H1 (cell line): ENCODE measurements at regions not wholly inside any gene's neighbourhood (a gene's known extent, or its start where the extent isn't known, plus 50 kb on each side); places are given as distances from the start of the nearest gene placed in this dataset.

Experiments used
- CHD2 ChIP-seq: IDR thresholded peaks from 2 replicates; pipeline ENCODE4 v1.6.1; 2012; ENCODE audit warnings: low read length, improper control_type of control experiment
- EGR1 ChIP-seq: IDR thresholded peaks from 2 replicates; pipeline ENCODE4 v1.6.1; 2011; ENCODE audit warnings: low read depth, low read length, borderline replicate concordance
- GTF2F1 ChIP-seq: IDR thresholded peaks from 2 replicates; pipeline ENCODE4 v1.6.1; 2012; ENCODE audit warnings: low read depth, low read length, improper control_type of control experiment, borderline replicate concordance
- MAFK ChIP-seq: IDR thresholded peaks from 2 replicates; pipeline ENCODE4 v1.6.1; 2012; ENCODE audit warnings: low read depth, mild to moderate bottlenecking, improper control_type of control experiment, low read length
- RNF2 ChIP-seq: fragments of 200-900, 300-1000 bp; sonication (generic); IDR thresholded peaks from 2 replicates; pipeline ENCODE4 v1.7.1; 2016; ENCODE audit warnings: borderline replicate concordance, low read depth, mild to moderate bottlenecking, antibody characterized with exemption, low read length; ENCODE audit not compliant: poor library complexity, severe bottlenecking; ENCODE audit errors: missing control alignments
- SP2 ChIP-seq: IDR thresholded peaks from 2 replicates; pipeline ENCODE4 v1.6.1; 2012; ENCODE audit warnings: mild to moderate bottlenecking, low read length, inconsistent platforms
- SP4 ChIP-seq: IDR thresholded peaks from 2 replicates; pipeline ENCODE4 v1.6.1; 2012; ENCODE audit warnings: low read length, inconsistent platforms
- SRF ChIP-seq: IDR thresholded peaks from 2 replicates; pipeline ENCODE4 v1.6.1; 2011; ENCODE audit warnings: mild to moderate bottlenecking, low read depth, low read length, moderate library complexity
- TAF7 ChIP-seq: optimal IDR thresholded peaks from 2 replicates; pipeline ENCODE3; 2011; ENCODE audit warnings: low read depth, mild to moderate bottlenecking, inconsistent platforms, low read length, moderate library complexity, borderline replicate concordance
- TF ChIP-seq, protein P1 (sequence below): fragments of 300-600 bp; sonication (generic); IDR thresholded peaks from 2 replicates; pipeline ENCODE4 v1.7.1; 2012; ENCODE audit warnings: low read length, moderate library complexity, mild to moderate bottlenecking, inconsistent platforms; ENCODE audit not compliant: insufficient replicate concordance

DNA sequence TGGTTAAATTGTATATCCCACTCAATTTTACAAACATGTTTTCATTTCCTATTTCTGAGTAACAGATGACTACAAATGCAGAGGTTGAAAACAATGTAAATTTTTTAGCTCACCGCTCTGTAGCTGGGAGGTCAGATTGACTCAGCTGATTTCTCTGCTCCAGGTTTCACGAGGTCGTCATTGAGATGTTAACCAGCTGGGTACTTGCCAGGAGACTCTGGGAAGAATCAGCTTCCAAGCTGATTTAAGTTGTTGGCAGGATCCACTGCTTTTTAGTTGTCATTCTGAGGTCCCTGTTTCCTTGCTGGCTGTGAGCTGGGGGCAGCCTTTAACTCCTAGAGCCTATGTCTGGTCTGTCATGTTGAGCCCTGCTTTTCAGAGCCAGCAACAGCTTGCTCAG, 864.3 kb upstream of the AGA start (continued):
- TF ChIP-seq, protein P1, sequence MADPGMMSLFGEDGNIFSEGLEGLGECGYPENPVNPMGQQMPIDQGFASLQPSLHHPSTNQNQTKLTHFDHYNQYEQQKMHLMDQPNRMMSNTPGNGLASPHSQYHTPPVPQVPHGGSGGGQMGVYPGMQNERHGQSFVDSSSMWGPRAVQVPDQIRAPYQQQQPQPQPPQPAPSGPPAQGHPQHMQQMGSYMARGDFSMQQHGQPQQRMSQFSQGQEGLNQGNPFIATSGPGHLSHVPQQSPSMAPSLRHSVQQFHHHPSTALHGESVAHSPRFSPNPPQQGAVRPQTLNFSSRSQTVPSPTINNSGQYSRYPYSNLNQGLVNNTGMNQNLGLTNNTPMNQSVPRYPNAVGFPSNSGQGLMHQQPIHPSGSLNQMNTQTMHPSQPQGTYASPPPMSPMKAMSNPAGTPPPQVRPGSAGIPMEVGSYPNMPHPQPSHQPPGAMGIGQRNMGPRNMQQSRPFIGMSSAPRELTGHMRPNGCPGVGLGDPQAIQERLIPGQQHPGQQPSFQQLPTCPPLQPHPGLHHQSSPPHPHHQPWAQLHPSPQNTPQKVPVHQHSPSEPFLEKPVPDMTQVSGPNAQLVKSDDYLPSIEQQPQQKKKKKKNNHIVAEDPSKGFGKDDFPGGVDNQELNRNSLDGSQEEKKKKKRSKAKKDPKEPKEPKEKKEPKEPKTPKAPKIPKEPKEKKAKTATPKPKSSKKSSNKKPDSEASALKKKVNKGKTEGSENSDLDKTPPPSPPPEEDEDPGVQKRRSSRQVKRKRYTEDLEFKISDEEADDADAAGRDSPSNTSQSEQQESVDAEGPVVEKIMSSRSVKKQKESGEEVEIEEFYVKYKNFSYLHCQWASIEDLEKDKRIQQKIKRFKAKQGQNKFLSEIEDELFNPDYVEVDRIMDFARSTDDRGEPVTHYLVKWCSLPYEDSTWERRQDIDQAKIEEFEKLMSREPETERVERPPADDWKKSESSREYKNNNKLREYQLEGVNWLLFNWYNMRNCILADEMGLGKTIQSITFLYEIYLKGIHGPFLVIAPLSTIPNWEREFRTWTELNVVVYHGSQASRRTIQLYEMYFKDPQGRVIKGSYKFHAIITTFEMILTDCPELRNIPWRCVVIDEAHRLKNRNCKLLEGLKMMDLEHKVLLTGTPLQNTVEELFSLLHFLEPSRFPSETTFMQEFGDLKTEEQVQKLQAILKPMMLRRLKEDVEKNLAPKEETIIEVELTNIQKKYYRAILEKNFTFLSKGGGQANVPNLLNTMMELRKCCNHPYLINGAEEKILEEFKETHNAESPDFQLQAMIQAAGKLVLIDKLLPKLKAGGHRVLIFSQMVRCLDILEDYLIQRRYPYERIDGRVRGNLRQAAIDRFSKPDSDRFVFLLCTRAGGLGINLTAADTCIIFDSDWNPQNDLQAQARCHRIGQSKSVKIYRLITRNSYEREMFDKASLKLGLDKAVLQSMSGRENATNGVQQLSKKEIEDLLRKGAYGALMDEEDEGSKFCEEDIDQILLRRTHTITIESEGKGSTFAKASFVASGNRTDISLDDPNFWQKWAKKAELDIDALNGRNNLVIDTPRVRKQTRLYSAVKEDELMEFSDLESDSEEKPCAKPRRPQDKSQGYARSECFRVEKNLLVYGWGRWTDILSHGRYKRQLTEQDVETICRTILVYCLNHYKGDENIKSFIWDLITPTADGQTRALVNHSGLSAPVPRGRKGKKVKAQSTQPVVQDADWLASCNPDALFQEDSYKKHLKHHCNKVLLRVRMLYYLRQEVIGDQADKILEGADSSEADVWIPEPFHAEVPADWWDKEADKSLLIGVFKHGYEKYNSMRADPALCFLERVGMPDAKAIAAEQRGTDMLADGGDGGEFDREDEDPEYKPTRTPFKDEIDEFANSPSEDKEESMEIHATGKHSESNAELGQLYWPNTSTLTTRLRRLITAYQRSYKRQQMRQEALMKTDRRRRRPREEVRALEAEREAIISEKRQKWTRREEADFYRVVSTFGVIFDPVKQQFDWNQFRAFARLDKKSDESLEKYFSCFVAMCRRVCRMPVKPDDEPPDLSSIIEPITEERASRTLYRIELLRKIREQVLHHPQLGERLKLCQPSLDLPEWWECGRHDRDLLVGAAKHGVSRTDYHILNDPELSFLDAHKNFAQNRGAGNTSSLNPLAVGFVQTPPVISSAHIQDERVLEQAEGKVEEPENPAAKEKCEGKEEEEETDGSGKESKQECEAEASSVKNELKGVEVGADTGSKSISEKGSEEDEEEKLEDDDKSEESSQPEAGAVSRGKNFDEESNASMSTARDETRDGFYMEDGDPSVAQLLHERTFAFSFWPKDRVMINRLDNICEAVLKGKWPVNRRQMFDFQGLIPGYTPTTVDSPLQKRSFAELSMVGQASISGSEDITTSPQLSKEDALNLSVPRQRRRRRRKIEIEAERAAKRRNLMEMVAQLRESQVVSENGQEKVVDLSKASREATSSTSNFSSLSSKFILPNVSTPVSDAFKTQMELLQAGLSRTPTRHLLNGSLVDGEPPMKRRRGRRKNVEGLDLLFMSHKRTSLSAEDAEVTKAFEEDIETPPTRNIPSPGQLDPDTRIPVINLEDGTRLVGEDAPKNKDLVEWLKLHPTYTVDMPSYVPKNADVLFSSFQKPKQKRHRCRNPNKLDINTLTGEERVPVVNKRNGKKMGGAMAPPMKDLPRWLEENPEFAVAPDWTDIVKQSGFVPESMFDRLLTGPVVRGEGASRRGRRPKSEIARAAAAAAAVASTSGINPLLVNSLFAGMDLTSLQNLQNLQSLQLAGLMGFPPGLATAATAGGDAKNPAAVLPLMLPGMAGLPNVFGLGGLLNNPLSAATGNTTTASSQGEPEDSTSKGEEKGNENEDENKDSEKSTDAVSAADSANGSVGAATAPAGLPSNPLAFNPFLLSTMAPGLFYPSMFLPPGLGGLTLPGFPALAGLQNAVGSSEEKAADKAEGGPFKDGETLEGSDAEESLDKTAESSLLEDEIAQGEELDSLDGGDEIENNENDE, result no peak
- TF ChIP-seq GTF2F1, result no peak
- TF ChIP-seq MAFK, result no peak
- TF ChIP-seq SP4, result no peak
- TF ChIP-seq EGR1, result no peak
- TF ChIP-seq RNF2, result no peak
- no peak for TF ChIP-seq CHD2
- TF ChIP-seq SRF, result no peak
- TF ChIP-seq TAF7, result no peak
- no peak for TF ChIP-seq SP2
